Stimulated activated CD4-positive, alpha-beta T cell treated with anti-CD3 and anti-CD28 coated beads, Interleukin-12 subunit alpha, Interleukin-12 subunit beta, amount 100 ng/mL, for 48 hours (primary cell): ENCODE measurements at regions not wholly inside any gene's neighbourhood (a gene's known extent, or its start where the extent isn't known, plus 50 kb on each side); places are given as distances from the start of the nearest gene placed in this dataset.

ENCODE experiments used
- DNase-seq, 3 donors: peaks; one replicate each; pipeline ENCODE4 v3.0.0-alpha.2; 2020; ENCODE audit warnings: low read depth in 2 of 3, low spot score in 1 of 3

DNA sequence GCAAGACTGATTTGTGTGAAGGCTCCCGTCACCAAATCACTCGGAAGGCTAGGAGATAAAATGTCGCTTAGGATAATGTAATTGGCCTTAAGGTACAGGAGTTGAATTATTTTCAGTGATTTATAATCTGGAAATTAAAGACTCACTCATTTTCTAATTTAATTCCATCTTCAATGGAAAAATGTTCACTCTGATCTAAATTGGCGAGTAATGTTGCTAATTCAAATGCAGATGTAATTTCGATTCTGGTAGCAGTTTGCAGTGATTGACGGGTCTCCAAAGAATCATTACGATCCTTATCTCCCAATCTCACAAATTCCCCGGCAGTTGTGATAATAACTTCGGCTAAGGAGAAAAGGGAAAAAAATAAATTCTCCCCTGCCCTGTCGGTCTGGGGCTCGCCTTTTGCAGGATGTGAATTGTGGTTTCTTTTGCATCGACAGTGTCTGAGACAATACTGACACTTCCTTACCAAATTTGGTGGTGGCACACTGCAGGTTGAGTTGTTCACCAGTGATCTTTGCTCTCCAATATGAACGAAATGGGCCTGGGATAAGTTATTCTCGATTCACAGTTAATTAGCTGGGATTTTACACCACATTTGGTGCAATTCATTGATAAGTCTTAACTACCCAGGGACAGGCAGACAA, 215.1 kb upstream of the GPR26 start:
- DNase-seq = no peak

DNA sequence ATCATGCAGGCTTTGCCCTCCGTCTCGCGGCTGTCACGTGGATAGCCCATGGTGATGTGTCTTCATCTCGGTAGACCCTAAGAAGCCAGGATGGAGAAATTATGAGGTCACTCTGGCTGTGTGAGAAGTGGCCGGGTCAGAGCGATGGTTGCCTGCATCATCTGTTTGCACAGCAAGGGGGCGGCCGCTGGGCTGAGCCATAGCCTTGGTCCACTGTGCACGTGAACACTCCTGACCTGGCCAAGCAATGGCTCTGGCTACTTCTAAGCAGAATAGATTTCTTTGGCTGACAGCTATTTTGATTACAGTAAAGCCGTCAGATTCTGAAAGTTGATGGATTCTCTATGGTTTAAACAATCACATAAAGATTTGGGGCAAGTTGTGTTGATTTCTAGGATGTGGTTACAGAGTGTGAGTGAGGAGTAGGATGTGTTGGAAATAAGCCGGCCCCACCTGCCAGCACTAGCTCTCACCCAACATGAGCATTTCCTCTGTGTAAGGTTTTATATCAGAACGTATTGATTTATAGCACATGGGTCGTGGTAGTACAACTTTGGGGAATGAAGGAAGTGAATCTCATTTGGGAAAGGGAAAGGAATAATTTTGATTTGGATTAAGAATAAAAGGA, 214.4 kb upstream of the GPR26 start:
- no peak for DNase-seq

DNA sequence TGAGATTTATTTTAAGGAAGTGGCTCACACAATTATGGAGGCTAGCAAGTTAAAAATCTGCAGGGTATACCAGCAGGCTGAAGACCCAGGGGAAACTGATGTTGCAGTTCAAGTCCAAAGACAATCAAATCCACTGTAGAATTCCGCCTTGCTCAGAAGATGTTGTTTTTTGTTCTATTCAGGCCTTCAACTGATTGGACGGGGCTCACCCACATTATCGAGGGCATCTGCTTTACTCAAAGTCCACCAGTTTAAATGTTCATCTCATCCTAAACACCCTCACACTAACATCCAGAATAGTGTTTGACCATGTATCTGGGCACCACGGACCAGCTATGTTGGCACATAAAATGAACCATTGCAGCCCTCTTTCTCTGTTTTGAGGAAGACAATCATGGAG, 211.2 kb upstream of the GPR26 start:
- DNase-seq = no peak

DNA sequence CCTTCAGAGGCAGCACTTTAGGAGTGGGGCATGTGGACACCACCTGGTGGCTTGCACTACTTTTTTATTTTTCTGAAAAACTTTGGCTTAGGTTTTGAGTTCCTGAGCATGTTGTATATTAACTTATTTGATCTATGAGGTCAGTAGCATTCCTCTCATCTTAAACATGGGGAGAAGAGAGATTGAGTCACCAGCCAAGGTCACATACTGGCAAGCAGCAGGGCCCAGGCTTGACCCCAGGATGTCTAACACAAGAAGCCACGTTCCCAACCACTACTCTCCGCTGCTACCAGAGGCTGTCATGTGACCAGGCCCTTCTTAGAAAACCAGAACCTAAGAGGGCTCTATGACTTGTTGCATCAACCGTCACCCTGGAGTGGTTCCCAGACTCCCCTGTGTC, 210.3 kb upstream of the GPR26 start:
- DNase-seq = no peak

DNA sequence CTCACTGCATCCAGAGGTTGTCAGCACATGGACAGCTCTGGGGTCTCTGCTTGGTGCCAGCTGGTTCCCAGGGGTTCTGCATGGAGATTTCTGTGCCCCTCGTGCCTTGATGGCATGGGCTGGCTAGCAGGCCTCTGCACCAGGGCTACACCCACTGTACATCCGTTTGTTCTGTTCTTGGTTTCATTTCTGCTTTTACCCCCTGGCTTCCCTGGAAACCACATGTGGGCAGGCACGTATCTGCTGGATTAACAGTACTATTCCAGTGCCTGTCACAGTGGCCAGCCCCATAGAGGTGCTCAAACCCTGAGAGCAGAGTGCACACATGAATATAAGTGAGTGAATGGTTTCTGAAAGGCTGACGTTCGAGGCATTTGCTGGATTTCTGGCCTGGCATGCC, 207.2 kb upstream of the GPR26 start:
- DNase-seq = no peak

DNA sequence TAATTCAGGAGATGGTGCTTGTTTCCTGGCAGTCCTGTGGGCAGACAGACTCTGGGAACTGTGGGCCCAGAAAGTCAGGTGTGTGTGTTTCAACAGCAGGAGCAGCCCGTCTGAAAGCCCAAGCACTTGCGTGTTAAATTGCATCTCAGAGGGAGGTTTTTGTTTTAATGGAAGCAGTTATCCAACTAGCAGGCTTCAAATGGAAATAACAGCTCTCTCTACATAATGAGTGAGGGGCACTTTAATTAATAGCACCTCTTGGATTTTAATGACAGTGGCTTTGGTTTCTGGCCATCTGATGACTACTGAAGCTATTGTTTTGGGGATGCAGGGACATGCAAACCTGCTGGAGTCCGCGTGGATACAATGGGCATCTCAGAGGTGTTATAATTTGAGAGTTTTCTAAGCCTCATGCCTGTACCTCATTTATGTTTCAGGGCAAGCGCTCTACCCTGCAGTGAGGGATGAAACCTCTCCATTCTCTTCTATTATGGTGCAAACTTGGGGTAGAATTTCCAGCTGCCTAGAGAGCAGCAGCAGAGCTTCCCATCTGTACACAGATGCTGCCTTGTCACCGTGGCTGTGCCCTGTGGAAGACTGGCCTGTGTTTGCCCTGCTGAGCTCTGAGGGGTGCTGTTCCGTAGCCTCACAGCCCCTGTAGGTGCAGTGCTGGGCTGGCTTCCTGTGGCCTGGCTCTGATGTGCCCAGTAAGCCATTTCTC, 206.6 kb upstream of the GPR26 start:
- DNase-seq = no peak

DNA sequence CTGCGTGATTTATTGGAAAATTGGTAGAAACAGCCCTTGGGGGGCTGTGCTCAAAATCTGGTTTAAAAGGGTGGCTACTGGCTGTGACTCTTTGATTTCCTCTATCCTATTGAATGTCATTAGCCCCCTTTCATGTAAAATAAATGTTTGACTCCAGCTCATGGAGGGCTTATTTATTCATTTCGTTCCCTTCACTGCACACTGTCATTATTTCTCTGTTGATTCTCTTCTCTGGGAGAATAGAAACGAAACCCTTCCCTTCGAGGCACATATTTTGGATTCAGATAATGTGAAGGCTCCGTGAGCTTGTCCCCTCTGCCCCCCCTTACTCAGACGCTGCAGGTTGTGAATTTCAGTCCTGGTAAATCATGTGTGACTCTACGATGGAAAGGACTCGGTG, 203.9 kb upstream of the GPR26 start:
- no peak for DNase-seq

DNA sequence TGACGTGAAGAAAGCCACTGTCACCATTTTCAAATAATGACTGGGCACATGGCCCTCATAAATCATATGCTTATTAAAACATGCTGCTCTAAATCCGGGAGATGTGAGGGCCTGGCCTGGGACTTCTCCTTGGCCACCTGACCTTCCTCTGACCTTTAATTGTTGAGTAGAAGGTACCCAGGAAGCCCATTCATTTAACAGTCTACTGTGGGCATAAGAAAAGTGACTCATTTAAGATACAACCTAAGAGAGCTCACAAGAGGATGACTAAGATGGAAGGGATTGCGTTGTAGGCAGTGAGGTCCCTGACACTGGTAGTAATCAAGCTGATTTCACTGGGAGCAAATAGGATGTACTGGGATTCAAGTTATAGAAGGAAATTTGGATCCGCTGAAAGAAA, 203.4 kb upstream of the GPR26 start:
- no peak for DNase-seq

DNA sequence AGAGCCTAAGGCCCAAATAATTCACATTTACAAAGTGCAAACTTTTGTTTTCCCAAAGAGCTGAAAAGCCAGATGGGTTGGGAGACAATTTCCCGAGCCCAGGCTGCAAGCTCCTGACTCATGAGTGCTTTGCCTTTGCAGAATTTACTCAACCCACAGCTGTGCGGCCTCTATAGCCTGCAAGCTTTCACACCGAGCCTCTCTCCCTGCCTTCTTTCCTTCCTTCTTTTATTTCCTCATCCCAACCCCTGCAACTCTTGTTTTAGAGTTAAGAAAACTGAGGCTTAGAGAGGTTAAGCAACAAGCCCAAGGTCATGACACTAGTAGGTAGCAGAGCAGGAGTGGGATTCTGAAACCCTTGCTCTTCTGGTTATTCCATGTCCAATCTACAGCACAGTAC, 203.0 kb upstream of the GPR26 start:
- no peak for DNase-seq

DNA sequence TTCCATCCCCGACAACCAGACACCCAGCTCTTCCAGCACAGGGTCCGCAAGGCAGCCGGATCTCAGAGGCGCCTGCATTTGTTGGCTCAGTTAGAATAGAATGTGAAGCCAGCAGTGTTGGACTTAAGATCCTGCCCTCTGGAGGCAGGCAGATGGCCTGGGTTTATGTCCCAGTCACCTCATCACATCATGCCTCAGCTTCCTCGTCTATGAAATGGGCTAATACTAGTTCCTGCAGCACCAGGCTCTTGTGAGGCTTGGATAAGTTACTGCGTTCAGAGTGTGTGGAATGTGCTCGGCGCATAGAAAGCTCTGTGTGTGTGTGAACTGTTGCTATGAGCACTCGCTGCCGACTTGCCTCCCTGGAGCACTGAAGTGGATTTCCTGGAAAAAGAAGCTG, 202.5 kb upstream of the GPR26 start:
- DNase-seq = no peak

DNA sequence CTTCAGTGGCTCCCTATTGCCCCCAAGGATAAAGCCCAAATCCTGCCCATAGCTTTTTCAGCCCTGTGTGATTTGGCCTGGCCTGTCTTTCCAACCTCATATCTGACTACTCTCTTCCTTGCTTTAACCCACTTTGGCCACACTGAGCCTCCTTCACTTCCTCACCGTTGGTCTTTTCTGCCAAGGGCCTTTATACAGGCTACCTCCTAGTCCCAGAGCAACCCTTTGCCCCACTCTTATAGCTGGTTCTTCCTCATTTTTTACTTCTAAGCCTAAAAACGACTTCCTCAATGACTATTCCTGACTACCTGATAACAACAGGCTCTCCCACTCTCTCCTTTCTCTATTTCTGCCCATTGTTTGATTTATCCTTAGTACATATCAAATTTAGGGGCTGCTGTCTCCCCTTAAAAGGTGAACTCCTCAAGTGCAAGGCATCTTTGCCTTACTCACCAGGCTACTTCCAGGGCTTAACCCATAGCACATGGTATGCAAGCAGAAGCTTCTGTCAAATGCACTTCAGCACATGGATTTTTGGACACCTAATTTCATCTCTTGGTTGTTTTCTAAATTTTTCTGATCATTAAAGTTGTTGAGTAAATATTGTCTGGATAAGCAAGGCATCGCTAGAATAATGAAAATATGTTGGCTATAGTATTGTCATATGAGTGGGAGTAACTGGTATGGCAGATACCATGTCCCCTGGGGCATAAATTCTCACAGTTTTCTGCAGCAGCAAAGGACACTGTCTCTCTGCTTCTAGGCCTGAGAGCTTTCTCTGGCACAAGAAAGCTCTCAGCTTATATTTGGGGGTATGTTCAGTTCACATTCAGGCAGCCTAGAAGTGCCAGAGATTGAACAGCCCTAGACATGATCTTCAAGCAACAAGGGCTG, 201.5 kb upstream of the GPR26 start:
- DNase-seq = no peak

DNA sequence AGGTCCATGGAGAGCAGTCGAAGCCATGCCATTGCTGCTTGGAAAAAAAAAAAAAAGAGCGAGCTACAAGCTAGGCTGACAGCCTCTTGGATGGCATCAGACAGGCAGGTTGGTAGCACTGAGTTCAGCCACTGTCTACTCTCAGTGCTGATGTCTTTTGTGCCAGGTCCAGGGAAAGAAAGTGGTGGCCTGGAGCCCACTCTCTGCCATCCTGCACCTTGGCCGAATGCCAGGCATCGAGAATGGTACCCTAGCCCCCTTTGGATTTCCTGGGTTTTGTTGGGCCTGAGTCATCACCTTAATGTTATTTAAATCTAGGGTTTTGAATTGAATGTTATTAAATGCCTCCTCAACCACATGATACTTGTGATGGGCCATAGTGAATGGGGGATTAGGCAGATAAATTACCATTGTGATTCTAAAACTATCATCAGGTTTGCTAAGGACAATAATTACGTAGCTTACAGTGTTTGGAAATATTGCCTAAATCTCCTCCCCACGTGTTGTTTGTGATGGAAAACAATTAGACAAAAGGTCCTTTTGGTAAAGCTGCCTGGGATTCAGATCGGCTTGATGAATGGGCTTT, 195.7 kb upstream of the GPR26 start:
- DNase-seq = no peak

DNA sequence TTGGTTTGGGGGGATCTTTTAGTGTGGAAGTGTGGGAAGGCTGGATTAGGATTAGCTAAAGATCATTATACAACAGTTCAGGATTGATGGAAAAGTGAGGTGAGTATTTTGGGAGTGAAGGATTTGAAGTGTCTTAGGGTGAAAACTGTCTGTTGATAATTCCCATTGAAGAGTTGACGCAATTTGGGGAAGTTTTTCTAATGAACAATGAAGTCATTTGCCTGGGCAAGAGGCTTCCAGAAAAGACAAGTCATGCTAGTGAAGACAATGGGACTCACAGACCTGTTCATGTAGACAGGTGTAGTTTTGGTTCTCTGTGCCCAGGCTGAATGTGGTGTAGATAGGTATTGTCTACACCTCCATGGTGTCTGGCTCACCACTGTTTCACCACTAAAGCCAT, 194.3 kb upstream of the GPR26 start:
- no peak for DNase-seq

DNA sequence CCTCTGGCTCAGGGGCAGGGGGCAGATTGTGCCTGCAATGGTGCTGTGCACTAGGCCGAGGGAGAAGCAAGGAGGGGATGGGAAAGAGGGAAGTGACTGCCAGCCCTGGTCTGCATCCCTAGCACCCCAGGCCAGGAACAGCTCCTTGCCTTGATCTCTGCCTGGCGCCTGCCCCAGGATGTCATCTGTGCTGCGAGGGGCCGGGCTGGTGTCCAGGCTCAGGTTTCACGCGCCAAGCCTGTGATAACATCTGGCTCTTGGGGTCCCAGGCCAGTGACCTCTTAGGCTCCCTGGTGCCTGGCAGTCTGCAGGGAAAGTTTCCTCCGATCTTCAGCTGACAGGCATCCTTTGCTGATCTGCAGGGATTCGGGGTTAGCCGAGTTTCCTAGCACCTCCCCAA, 193.5 kb upstream of the GPR26 start:
- DNase-seq = no peak

DNA sequence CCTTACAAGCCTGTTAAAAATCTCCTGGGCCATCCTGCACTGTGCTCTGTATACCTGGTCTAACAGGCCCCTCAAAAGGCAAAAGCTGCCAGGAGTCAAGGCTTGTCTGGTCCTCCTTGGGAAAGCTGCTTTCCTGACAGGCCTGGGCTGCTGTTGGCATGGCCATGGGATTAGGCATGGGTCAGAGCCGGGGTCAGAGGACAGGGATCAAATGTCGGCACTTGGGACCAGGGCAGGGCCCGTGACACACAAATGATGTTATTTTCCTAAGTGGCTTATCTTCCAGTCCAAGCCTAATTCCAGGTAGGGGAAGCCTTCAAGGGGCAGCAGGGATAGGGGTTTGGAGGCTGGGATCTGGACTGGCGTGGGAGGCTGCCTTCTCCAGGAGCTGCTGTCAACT, 191.5 kb upstream of the GPR26 start:
- no peak for DNase-seq

DNA sequence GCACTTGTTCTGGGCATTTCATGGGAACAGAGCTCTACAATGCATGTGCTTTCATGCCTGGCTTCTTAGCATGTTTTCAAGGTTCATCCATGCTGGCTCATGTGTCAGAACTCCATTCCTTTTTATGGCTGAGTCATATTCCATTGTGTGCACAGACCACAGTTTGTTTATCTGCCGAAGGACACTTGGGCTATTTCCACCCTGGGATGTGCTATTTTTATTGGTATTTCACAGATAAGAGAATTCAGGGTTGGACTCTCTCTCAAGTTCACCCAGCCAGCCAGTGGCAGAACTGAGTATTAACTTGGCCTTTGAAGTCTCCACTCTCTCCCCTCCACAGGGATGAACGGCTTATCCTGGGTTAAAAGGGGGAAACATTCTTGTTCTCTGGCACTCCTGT, 190.7 kb upstream of the GPR26 start:
- DNase-seq = no peak

DNA sequence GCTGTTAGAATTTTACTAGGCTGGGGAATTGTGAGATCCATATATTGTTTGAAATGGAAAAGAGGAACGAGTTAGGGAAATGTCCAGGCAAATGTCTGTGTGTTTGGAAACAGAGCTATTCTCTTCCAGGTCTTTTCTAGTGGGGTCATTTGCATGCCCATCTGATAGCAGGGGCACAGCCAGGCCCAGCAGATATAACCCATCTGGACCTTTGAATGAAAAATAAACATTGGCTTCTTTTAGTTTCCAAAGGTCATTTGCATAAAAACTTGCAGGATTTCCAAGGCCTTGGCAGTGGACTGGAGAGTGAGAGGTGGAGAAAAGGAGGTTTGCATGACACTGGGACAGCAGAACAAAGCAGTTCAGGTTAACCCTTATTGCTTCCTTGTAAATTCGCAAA, 188.0 kb upstream of the GPR26 start:
- DNase-seq = no peak

DNA sequence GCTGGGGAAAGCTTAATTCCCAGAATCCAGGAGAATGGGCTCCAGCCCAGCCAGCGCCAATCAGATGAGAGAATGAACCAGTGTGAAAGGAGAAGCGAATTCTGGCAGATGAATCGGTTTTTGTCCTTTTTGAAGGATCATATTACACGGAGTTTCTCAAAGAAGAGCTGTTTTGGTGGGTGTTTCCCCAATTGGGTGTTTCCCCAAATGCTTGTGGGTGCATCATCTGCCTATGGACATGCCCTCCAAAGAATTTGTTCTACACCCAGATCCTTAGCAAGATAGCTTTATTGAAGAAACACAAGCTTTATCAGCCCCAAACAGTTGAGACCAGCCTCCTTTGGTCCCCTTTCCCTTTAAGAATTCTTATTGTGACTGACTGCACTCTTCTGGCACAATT, 186.5 kb upstream of the GPR26 start:
- no peak for DNase-seq

DNA sequence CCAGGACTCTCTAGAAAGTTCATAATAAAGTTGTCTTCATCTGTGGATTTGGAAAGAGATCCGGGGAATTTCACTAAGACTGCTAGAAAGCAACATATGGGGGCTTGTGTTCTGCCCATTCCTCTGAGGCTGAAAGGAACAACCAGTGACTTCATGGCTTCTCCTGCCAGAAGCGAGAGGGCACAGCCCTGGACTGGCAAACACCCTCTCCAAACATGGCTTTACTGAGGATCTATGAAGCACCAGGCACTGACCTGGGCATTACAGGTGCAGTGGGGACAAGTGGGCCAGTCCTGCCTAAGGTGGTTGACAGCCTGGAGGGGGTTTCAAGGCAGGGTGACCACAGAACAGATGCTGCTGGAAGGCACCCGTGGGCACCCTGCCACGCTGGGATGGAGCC, 185.8 kb upstream of the GPR26 start:
- DNase-seq = no peak

DNA sequence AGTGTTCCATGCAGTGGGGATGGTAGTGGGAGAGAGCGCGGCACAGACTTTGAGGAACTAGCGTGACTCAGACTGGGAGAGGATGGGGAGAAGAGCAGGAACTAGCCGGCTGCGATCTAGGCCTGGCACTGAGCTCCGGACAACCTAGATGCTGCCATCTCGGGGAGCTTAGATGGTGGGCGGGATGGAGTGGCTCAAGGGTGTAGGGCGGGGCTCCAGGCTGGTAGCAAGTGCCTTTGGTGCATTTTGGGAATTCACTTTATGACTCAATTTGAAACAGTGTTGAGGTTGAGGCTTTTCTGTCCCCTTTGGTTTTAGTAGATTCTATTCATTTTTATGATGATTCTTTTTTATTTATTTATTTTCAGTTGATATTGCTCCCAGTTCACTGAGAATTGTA, 185.3 kb upstream of the GPR26 start:
- DNase-seq = no peak

DNA sequence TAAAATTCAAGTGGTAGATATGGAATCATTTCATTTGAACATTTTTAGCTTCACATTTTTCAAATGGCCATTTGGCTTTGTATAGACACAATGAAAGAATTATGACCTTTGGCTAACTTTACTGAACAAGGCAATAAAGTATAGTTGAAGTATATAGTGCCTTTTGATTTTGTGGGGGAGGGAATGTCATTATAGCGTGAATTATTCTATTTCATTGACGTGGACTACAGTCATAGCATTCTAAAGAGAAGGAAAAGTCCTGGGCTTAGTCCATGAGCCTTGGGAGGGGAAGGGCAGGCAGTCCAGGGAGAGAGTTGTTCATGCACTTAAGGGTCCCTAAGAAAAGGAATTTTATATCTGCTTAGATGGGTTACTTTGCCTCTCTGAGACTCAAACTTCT, 181.4 kb upstream of the GPR26 start:
- no peak for DNase-seq
